ENCODE measurements at regions not wholly inside any gene's neighbourhood (a gene's known extent, or its start where the extent isn't known, plus 50 kb on each side); places are given as distances from the start of the nearest gene placed in this dataset.

- Mint-ChIP-seq H3K4me3 (no peak overlapping the region), H3K9me3 (no peaks in the 10 kb centered on the region), H3K36me3 (no peaks in the 10 kb centered on the region), H3K27me3 (peaks cover 0 to 4% of the 10 kb centered on the region in 2 donors), H3K27ac (no peak overlapping the region), H3K4me1 (no peaks in the 10 kb centered on the region)
- H3K36me3 ChIP-seq (ENCODE audit: control insufficient read depth in 2 of 2, extremely low read depth in 1 of 2, insufficient read depth in 1 of 2, low read length in 1 of 2) = no peaks in the 10 kb centered on the region
- DNase-seq (no peak), ATAC-seq (replicated peaks in 1 of 4) (no peak)
- ChIA-PET CTCF (no interaction called here), POLR2A (interaction anchor here in 1 of 2 donors (0.6 kb wide), 1 partner anchor 15 kb away, joined by 3 read pairs; no protein-coding TSS in a partner anchor)
- no peak overlapping the region for H3K4me3 ChIP-seq (ENCODE audit: control insufficient read depth in 1 of 2, extremely low read depth in 1 of 2, low read length in 1 of 2)
- peaks cover 2 to 27% of the 10 kb centered on the region in 2 experiments for H3K27me3 ChIP-seq (replicated peaks in 1 of 2; ENCODE audit: control insufficient read depth in 2 of 2, extremely low read depth in 1 of 2, insufficient read depth in 2 of 2, low read length in 1 of 2)
- no peak overlapping the region for H3K27ac ChIP-seq (ENCODE audit: low read length)
- H3K4me1 ChIP-seq (ENCODE audit: control insufficient read depth in 1 of 2, extremely low read depth in 1 of 2, insufficient read depth in 2 of 2, low read length in 2 of 2) = no peaks in the 10 kb centered on the region
- H3K9me3 ChIP-seq = no peaks in the 10 kb centered on the region
- 98% methylated on average over 5 of the region's 8 CpGs for WGBS (ENCODE audit: insufficient coverage)
Observed at GRCh38 chr11:116065986-116066385, 561.8 kb upstream of the CADM1 start.

- Histone ChIP-seq H3K4me3 (ENCODE audit: control insufficient read depth in 1 of 2, extremely low read depth in 1 of 2, low read length in 1 of 2) (no peak overlapping the region), H3K9me3 (no peaks in the 10 kb centered on the region), H3K27me3 (replicated peaks in 1 of 2; ENCODE audit: control insufficient read depth in 2 of 2, extremely low read depth in 1 of 2, insufficient read depth in 2 of 2, low read length in 1 of 2) (peaks cover 2 to 24% of the 10 kb centered on the region in 2 experiments), H3K27ac (ENCODE audit: low read length) (no peak overlapping the region), H3K36me3 (ENCODE audit: control insufficient read depth in 2 of 2, extremely low read depth in 1 of 2, insufficient read depth in 1 of 2, low read length in 1 of 2) (no peaks in the 10 kb centered on the region), H3K4me1 (ENCODE audit: control insufficient read depth in 1 of 2, extremely low read depth in 1 of 2, insufficient read depth in 2 of 2, low read length in 2 of 2) (no peaks in the 10 kb centered on the region)
- H3K9me3 Mint-ChIP-seq = no peaks in the 10 kb centered on the region
- ChIA-PET POLR2A (interaction anchor here in 1 of 2 donors (0.6 kb wide), 1 partner anchor 15 kb away, joined by 3 read pairs; no protein-coding TSS in a partner anchor), CTCF (no interaction called here)
- peaks cover 3 to 7% of the 10 kb centered on the region in 2 donors for H3K27me3 Mint-ChIP-seq
- no peak overlapping the region for H3K27ac Mint-ChIP-seq
- no peaks in the 10 kb centered on the region for H3K4me1 Mint-ChIP-seq
- ATAC-seq (replicated peaks in 1 of 4) = no peak
- H3K36me3 Mint-ChIP-seq = no peaks in the 10 kb centered on the region
- 86% methylated on average over 7 of the region's 10 CpGs for WGBS (ENCODE audit: insufficient coverage)
- no peak overlapping the region for H3K4me3 Mint-ChIP-seq
- DNase-seq = no peak
Observed at GRCh38 chr11:116065191-116065895, 561.1 kb upstream of the CADM1 start.

GRCh38 chr11:116062490-116063171, 558.4 kb upstream of the CADM1 start:
- H3K9me3 Mint-ChIP-seq = peaks cover 0 to 5% (median 0%) of the 10 kb centered on the region in 3 donors
- H3K4me3 ChIP-seq (ENCODE audit: control insufficient read depth in 1 of 2, extremely low read depth in 1 of 2, low read length in 1 of 2) = no peak overlapping the region
- H3K27me3 Mint-ChIP-seq = peaks cover 4 to 7% of the 10 kb centered on the region in 2 donors
- no peaks in the 10 kb centered on the region for H3K36me3 Mint-ChIP-seq
- no peaks in the 10 kb centered on the region for H3K36me3 ChIP-seq (ENCODE audit: control insufficient read depth in 2 of 2, extremely low read depth in 1 of 2, insufficient read depth in 1 of 2, low read length in 1 of 2)
- peaks cover 2 to 21% of the 10 kb centered on the region in 2 experiments for H3K27me3 ChIP-seq (replicated peaks in 1 of 2; ENCODE audit: control insufficient read depth in 2 of 2, extremely low read depth in 1 of 2, insufficient read depth in 2 of 2, low read length in 1 of 2)
- H3K27ac ChIP-seq (ENCODE audit: low read length) = no peak overlapping the region
- no peak overlapping the region for H3K4me3 Mint-ChIP-seq
- ChIA-PET CTCF (no interaction called here), POLR2A (no interaction called here)
- H3K27ac Mint-ChIP-seq = no peak overlapping the region
- H3K4me1 ChIP-seq (ENCODE audit: control insufficient read depth in 1 of 2, extremely low read depth in 1 of 2, insufficient read depth in 2 of 2, low read length in 2 of 2) = no peaks in the 10 kb centered on the region
- no peaks in the 10 kb centered on the region for H3K9me3 ChIP-seq
- no peaks in the 10 kb centered on the region for H3K4me1 Mint-ChIP-seq
- no peak for ATAC-seq (replicated peaks in 1 of 4)
- WGBS (ENCODE audit: insufficient coverage) = 42% methylated on average over 8 of the region's 11 CpGs
- DNase-seq = no peak

GRCh38 chr11:116062129-116062489, 557.9 kb upstream of the CADM1 start:
- Mint-ChIP-seq H3K4me1 (no peaks in the 10 kb centered on the region), H3K36me3 (no peaks in the 10 kb centered on the region), H3K4me3 (no peak overlapping the region), H3K9me3 (peaks cover 0 to 5% (median 0%) of the 10 kb centered on the region in 3 donors), H3K27ac (no peak overlapping the region), H3K27me3 (peaks cover 4 to 7% of the 10 kb centered on the region in 2 donors)
- H3K36me3 ChIP-seq (ENCODE audit: control insufficient read depth in 2 of 2, extremely low read depth in 1 of 2, insufficient read depth in 1 of 2, low read length in 1 of 2) = no peaks in the 10 kb centered on the region
- CTCF ChIA-PET = no interaction called here
- 67% methylated on average over 3 of the region's 4 CpGs for WGBS (ENCODE audit: insufficient coverage)
- H3K4me3 ChIP-seq (ENCODE audit: control insufficient read depth in 1 of 2, extremely low read depth in 1 of 2, low read length in 1 of 2) = no peak overlapping the region
- DNase-seq (no peak), ATAC-seq (replicated peaks in 1 of 4) (no peak)
- H3K4me1 ChIP-seq (ENCODE audit: control insufficient read depth in 1 of 2, extremely low read depth in 1 of 2, insufficient read depth in 2 of 2, low read length in 2 of 2) = no peaks in the 10 kb centered on the region
- peaks cover 2 to 21% of the 10 kb centered on the region in 2 experiments for H3K27me3 ChIP-seq (replicated peaks in 1 of 2; ENCODE audit: control insufficient read depth in 2 of 2, extremely low read depth in 1 of 2, insufficient read depth in 2 of 2, low read length in 1 of 2)
- no peak overlapping the region for H3K27ac ChIP-seq (ENCODE audit: low read length)
- H3K9me3 ChIP-seq = no peaks in the 10 kb centered on the region
- POLR2A ChIA-PET = no interaction called here

GRCh38 chr11:116061322-116061721, 557.1 kb upstream of the CADM1 start:
- Histone ChIP-seq H3K27ac (ENCODE audit: low read length) (no peak overlapping the region), H3K36me3 (ENCODE audit: control insufficient read depth in 2 of 2, extremely low read depth in 1 of 2, insufficient read depth in 1 of 2, low read length in 1 of 2) (no peaks in the 10 kb centered on the region), H3K27me3 (replicated peaks in 1 of 2; ENCODE audit: control insufficient read depth in 2 of 2, extremely low read depth in 1 of 2, insufficient read depth in 2 of 2, low read length in 1 of 2) (peaks cover 2 to 21% of the 10 kb centered on the region in 2 experiments), H3K4me1 (ENCODE audit: control insufficient read depth in 1 of 2, extremely low read depth in 1 of 2, insufficient read depth in 2 of 2, low read length in 2 of 2) (no peaks in the 10 kb centered on the region), H3K4me3 (ENCODE audit: control insufficient read depth in 1 of 2, extremely low read depth in 1 of 2, low read length in 1 of 2) (no peak overlapping the region), H3K9me3 (no peaks in the 10 kb centered on the region)
- no peak for ATAC-seq (replicated peaks in 1 of 4)
- ChIA-PET POLR2A (no interaction called here), CTCF (no interaction called here)
- peaks cover 0 to 5% (median 1%) of the 10 kb centered on the region in 3 donors for H3K9me3 Mint-ChIP-seq
- no peak overlapping the region for H3K4me3 Mint-ChIP-seq
- DNase-seq = no peak
- H3K4me1 Mint-ChIP-seq = no peaks in the 10 kb centered on the region
- H3K27me3 Mint-ChIP-seq = peaks cover 4 to 7% of the 10 kb centered on the region in 2 donors
- no peak overlapping the region for H3K27ac Mint-ChIP-seq
- WGBS (ENCODE audit: insufficient coverage) = 82% methylated on average over 3 of the region's 4 CpGs
- no peaks in the 10 kb centered on the region for H3K36me3 Mint-ChIP-seq

- peaks cover 0 to 5% (median 2%) of the 10 kb centered on the region in 3 donors for H3K9me3 Mint-ChIP-seq
- CTCF ChIA-PET = no interaction called here
Observed at GRCh38 chr11:116059919-116060318, 555.7 kb upstream of the CADM1 start.

More at GRCh38 chr11:116059919-116060318, 555.7 kb upstream of the CADM1 start:
- Mint-ChIP-seq H3K36me3 (no peaks in the 10 kb centered on the region), H3K4me3 (no peak overlapping the region), H3K27me3 (peaks cover 4 to 7% of the 10 kb centered on the region in 2 donors), H3K27ac (no peak overlapping the region), H3K4me1 (no peaks in the 10 kb centered on the region)
- Histone ChIP-seq H3K4me3 (ENCODE audit: control insufficient read depth in 1 of 2, extremely low read depth in 1 of 2, low read length in 1 of 2) (no peak overlapping the region), H3K27me3 (replicated peaks in 1 of 2; ENCODE audit: control insufficient read depth in 2 of 2, extremely low read depth in 1 of 2, insufficient read depth in 2 of 2, low read length in 1 of 2) (peaks cover 2 to 17% of the 10 kb centered on the region in 2 experiments), H3K4me1 (ENCODE audit: control insufficient read depth in 1 of 2, extremely low read depth in 1 of 2, insufficient read depth in 2 of 2, low read length in 2 of 2) (no peaks in the 10 kb centered on the region), H3K27ac (ENCODE audit: low read length) (no peak overlapping the region), H3K9me3 (no peaks in the 10 kb centered on the region), H3K36me3 (ENCODE audit: control insufficient read depth in 2 of 2, extremely low read depth in 1 of 2, insufficient read depth in 1 of 2, low read length in 1 of 2) (no peaks in the 10 kb centered on the region)
- POLR2A ChIA-PET = no interaction called here
- 88% methylated on average over 2 of the region's 2 CpGs for WGBS (ENCODE audit: insufficient coverage)
- no peak for ATAC-seq (replicated peaks in 1 of 4)
- no peak for DNase-seq
